WTC11 (cell line): ENCODE measurements at regions not wholly inside any gene's neighbourhood (a gene's known extent, or its start where the extent isn't known, plus 50 kb on each side); places are given as distances from the start of the nearest gene placed in this dataset.

Experiments used
- ATAC-seq: fragments of 200-7000 bp; cut with Tn5 transposase; 2 replicates; pipeline ENCODE4 v1.10.0; 2021; ENCODE audit warnings: mild to moderate bottlenecking, moderate library complexity
- CTCF ChIA-PET: fragments of 300-600 bp; sonication (Branson Sonifier 250); formaldehyde crosslinking; loops from one replicate; lab custom pipeline; 2021; ENCODE audit warnings: antibody characterized with exemption; lab: Charles Lee
- POLR2A ChIA-PET: fragments of 350-600 bp; sonication (Branson Sonifier 250); formaldehyde crosslinking; loops from one replicate; lab custom pipeline; 2021; ENCODE audit warnings: antibody characterized with exemption; lab: Charles Lee
- DNase-seq: peaks from one replicate; pipeline ENCODE4 v3.0.0; 2021; ENCODE audit warnings: low spot score
- H3K27ac Mint-ChIP-seq: 2 replicates; pipeline ENCODE4 v1.8.0; 2021; ENCODE audit warnings: mixed read lengths
- H3K27me3 Mint-ChIP-seq: 2 replicates; pipeline ENCODE4 v1.8.0; 2021; ENCODE audit warnings: low read depth, mild to moderate bottlenecking, moderate library complexity, mixed read lengths
- H3K36me3 Mint-ChIP-seq: 2 replicates; pipeline ENCODE4 v1.8.0; 2021; ENCODE audit warnings: mixed read lengths
- H3K4me1 Mint-ChIP-seq: 2 replicates; pipeline ENCODE4 v1.8.0; 2022; ENCODE audit warnings: mixed read lengths
- H3K4me3 Mint-ChIP-seq: 2 replicates; pipeline ENCODE4 v1.8.0; 2021; ENCODE audit warnings: mild to moderate bottlenecking, moderate library complexity, mixed read lengths
- H3K9me3 Mint-ChIP-seq: 2 replicates; pipeline ENCODE4 v1.8.0; 2021; ENCODE audit warnings: mixed read lengths
- GABPB1 ChIP-seq: sonication (generic); formaldehyde crosslinking; IDR thresholded peaks from 2 replicates; pipeline ENCODE4 v1.8.1; 2023; ENCODE audit warnings: mild to moderate bottlenecking, missing genetic modification reagents
- GTF2I ChIP-seq: fragments of 250-450 bp; sonication (Bioruptor Pico); conservative IDR thresholded peaks from 2 replicates; pipeline ENCODE4 v1.4.0; 2021; ENCODE audit warnings: mild to moderate bottlenecking
- HMGA2 ChIP-seq: fragments of 250-450 bp; sonication (Bioruptor Pico); IDR thresholded peaks from 2 replicates; pipeline ENCODE4 v1.4.0; 2021; ENCODE audit warnings: mild to moderate bottlenecking, moderate library complexity
- JAZF1 ChIP-seq: fragments of 250-450 bp; sonication (Bioruptor Pico); IDR thresholded peaks from 2 replicates; pipeline ENCODE4 v1.9.0; 2021; ENCODE audit warnings: moderate library complexity, mild to moderate bottlenecking, inconsistent platforms
- NFATC4 ChIP-seq: fragments of 250-450 bp; sonication (Bioruptor Pico); IDR thresholded peaks from 2 replicates; pipeline ENCODE4 v1.9.0; 2021; ENCODE audit warnings: mild to moderate bottlenecking
- NR2C2 ChIP-seq: sonication (generic); formaldehyde crosslinking; IDR thresholded peaks from 2 replicates; pipeline ENCODE4 v1.8.0; 2022; ENCODE audit warnings: mild to moderate bottlenecking, missing genetic modification reagents
- SMAD3 ChIP-seq: sonication (generic); formaldehyde crosslinking; IDR thresholded peaks from 2 replicates; pipeline ENCODE4 v1.8.0; 2022; ENCODE audit warnings: missing genetic modification reagents, mild to moderate bottlenecking, borderline replicate concordance
- TCF7 ChIP-seq: sonication (generic); formaldehyde crosslinking; IDR thresholded peaks from 2 replicates; pipeline ENCODE4 v1.8.0; 2022; ENCODE audit warnings: mild to moderate bottlenecking, low read depth, missing genetic modification reagents, moderate library complexity
- ZNF138 ChIP-seq: sonication (generic); formaldehyde crosslinking; conservative IDR thresholded peaks from 2 replicates; pipeline ENCODE4 v1.8.1; 2022; ENCODE audit warnings: mild to moderate bottlenecking, moderate library complexity, missing genetic modification reagents
- ZNF219 ChIP-seq: sonication (generic); formaldehyde crosslinking; IDR thresholded peaks from 2 replicates; pipeline ENCODE4 v1.8.0; 2023; ENCODE audit warnings: missing genetic modification reagents, mild to moderate bottlenecking, borderline replicate concordance
- ZNF263 ChIP-seq: sonication (generic); formaldehyde crosslinking; IDR thresholded peaks from 2 replicates; pipeline ENCODE4 v1.8.1; 2022; ENCODE audit warnings: low read depth, mild to moderate bottlenecking, moderate library complexity, missing genetic modification reagents
- ZNF423 ChIP-seq: fragments of 250-450 bp; sonication (Bioruptor Pico); IDR thresholded peaks from 2 replicates; pipeline ENCODE4 v2.1.2; 2022; ENCODE audit warnings: mild to moderate bottlenecking, moderate library complexity
- TF ChIP-seq, protein P1 (sequence below): sonication (generic); formaldehyde crosslinking; IDR thresholded peaks from 2 replicates; pipeline ENCODE4 v1.8.1; 2022; ENCODE audit warnings: low read depth, mild to moderate bottlenecking, moderate library complexity, missing genetic modification reagents, borderline replicate concordance
- TF ChIP-seq, protein P2 (sequence below): sonication (generic); formaldehyde crosslinking; IDR thresholded peaks from 2 replicates; pipeline ENCODE4 v1.8.1; 2023; ENCODE audit warnings: mild to moderate bottlenecking, missing genetic modification reagents, borderline replicate concordance
- TF ChIP-seq, protein P3 (sequence below): sonication (generic); formaldehyde crosslinking; IDR thresholded peaks from 2 replicates; pipeline ENCODE4 v1.8.1; 2022; ENCODE audit warnings: mild to moderate bottlenecking, missing genetic modification reagents, moderate library complexity, borderline replicate concordance
- TF ChIP-seq, protein P4 (sequence below): sonication (generic); formaldehyde crosslinking; IDR thresholded peaks from 2 replicates; pipeline ENCODE4 v1.8.0; 2022; ENCODE audit warnings: mild to moderate bottlenecking, missing genetic modification reagents
- TF ChIP-seq, protein P5 (sequence below): fragments of 250-450 bp; sonication (Bioruptor Pico); IDR thresholded peaks from 2 replicates; pipeline ENCODE4 v1.9.0; 2021; ENCODE audit warnings: mild to moderate bottlenecking

DNA sequence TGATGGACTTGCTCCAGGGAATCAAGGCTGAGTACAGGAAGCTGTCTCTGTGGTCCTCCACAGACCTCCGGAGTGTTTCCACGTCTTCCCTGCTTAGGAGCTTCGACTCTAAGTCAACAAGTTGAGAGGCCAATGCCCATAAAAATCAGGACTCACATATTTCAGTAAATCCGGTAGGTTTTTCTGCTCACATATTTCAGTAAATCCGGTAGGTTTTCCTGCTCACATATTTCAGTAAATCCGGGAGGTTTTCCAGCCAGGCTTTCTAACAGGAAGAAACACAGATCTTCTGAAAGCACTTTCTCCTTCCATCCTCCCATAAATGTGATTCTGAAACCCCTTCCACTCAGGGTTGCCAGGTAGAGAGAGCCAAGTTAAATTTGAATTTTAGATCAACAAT lies 340.1 kb upstream of the SHH start:
- peaks cover 39% of the 10 kb centered on the region for H3K36me3 Mint-ChIP-seq
- H3K4me3 Mint-ChIP-seq, result no peak overlapping the region
- ChIA-PET CTCF (no interaction called here), POLR2A (no interaction called here)
- H3K27me3 Mint-ChIP-seq, result peaks cover 4% of the 10 kb centered on the region
- TF ChIP-seq, protein P1, sequence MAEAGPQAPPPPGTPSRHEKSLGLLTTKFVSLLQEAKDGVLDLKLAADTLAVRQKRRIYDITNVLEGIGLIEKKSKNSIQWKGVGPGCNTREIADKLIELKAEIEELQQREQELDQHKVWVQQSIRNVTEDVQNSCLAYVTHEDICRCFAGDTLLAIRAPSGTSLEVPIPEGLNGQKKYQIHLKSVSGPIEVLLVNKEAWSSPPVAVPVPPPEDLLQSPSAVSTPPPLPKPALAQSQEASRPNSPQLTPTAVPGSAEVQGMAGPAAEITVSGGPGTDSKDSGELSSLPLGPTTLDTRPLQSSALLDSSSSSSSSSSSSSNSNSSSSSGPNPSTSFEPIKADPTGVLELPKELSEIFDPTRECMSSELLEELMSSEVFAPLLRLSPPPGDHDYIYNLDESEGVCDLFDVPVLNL (CRISPR knock-in tag), result no peak
- no peak for TF ChIP-seq JAZF1
- TF ChIP-seq HMGA2, result no peak
- no peak for TF ChIP-seq GABPB1 (CRISPR knock-in tag)
- TF ChIP-seq, protein P2, sequence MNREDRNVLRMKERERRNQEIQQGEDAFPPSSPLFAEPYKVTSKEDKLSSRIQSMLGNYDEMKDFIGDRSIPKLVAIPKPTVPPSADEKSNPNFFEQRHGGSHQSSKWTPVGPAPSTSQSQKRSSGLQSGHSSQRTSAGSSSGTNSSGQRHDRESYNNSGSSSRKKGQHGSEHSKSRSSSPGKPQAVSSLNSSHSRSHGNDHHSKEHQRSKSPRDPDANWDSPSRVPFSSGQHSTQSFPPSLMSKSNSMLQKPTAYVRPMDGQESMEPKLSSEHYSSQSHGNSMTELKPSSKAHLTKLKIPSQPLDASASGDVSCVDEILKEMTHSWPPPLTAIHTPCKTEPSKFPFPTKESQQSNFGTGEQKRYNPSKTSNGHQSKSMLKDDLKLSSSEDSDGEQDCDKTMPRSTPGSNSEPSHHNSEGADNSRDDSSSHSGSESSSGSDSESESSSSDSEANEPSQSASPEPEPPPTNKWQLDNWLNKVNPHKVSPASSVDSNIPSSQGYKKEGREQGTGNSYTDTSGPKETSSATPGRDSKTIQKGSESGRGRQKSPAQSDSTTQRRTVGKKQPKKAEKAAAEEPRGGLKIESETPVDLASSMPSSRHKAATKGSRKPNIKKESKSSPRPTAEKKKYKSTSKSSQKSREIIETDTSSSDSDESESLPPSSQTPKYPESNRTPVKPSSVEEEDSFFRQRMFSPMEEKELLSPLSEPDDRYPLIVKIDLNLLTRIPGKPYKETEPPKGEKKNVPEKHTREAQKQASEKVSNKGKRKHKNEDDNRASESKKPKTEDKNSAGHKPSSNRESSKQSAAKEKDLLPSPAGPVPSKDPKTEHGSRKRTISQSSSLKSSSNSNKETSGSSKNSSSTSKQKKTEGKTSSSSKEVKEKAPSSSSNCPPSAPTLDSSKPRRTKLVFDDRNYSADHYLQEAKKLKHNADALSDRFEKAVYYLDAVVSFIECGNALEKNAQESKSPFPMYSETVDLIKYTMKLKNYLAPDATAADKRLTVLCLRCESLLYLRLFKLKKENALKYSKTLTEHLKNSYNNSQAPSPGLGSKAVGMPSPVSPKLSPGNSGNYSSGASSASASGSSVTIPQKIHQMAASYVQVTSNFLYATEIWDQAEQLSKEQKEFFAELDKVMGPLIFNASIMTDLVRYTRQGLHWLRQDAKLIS (CRISPR knock-in tag), result no peak
- TF ChIP-seq, protein P3, sequence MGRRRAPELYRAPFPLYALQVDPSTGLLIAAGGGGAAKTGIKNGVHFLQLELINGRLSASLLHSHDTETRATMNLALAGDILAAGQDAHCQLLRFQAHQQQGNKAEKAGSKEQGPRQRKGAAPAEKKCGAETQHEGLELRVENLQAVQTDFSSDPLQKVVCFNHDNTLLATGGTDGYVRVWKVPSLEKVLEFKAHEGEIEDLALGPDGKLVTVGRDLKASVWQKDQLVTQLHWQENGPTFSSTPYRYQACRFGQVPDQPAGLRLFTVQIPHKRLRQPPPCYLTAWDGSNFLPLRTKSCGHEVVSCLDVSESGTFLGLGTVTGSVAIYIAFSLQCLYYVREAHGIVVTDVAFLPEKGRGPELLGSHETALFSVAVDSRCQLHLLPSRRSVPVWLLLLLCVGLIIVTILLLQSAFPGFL (CRISPR knock-in tag), result no peak
- no peak for TF ChIP-seq ZNF423 (CRISPR knock-in tag)
- TF ChIP-seq TCF7, result no peak
- TF ChIP-seq, protein P4, sequence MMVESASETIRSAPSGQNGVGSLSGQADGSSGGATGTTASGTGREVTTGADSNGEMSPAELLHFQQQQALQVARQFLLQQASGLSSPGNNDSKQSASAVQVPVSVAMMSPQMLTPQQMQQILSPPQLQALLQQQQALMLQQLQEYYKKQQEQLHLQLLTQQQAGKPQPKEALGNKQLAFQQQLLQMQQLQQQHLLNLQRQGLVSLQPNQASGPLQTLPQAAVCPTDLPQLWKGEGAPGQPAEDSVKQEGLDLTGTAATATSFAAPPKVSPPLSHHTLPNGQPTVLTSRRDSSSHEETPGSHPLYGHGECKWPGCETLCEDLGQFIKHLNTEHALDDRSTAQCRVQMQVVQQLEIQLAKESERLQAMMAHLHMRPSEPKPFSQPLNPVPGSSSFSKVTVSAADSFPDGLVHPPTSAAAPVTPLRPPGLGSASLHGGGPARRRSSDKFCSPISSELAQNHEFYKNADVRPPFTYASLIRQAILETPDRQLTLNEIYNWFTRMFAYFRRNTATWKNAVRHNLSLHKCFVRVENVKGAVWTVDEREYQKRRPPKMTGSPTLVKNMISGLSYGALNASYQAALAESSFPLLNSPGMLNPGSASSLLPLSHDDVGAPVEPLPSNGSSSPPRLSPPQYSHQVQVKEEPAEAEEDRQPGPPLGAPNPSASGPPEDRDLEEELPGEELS (CRISPR knock-in tag), result no peak
- TF ChIP-seq NFATC4 (CRISPR knock-in tag), result no peak
- TF ChIP-seq ZNF219 (CRISPR knock-in tag), result no peak
- no peak for TF ChIP-seq ZNF263 (CRISPR knock-in tag)
- ATAC-seq (no peak), DNase-seq (no peak)
- no peak overlapping the region for H3K27ac Mint-ChIP-seq
- peaks cover 11% of the 10 kb centered on the region for H3K4me1 Mint-ChIP-seq
- H3K9me3 Mint-ChIP-seq, result peaks cover 55% of the 10 kb centered on the region

DNA sequence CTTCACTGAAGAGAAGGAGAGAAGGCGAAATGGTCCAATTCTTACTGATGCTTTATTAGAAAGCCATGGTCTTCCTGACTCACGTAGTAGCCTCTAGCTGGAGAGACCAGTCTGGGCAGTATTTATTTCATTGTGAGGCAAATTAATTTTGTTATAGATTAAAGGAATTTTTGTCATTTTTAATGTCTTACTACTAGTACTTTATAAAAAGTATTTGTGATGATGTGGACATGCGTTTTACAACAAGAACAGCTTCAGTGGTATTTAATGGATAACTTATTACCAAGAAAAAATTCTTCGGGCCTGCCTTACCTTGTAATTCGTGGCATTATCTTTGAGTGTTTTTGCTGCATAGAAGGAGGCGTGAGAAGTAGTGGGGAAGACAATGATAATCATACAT lies 339.4 kb upstream of the SHH start:
- H3K4me1 Mint-ChIP-seq, result peaks cover 11% of the 10 kb centered on the region
- POLR2A ChIA-PET, result no interaction called here
- TF ChIP-seq GTF2I (CRISPR knock-in tag) (no peak), SMAD3 (no peak), ZNF138 (CRISPR knock-in tag) (no peak), NR2C2 (CRISPR knock-in tag) (no peak), TCF7 (no peak)
- TF ChIP-seq, protein P1 (CRISPR knock-in tag), result no peak
- TF ChIP-seq, protein P5, sequence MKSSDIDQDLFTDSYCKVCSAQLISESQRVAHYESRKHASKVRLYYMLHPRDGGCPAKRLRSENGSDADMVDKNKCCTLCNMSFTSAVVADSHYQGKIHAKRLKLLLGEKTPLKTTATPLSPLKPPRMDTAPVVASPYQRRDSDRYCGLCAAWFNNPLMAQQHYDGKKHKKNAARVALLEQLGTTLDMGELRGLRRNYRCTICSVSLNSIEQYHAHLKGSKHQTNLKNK (CRISPR knock-in tag), result no peak
- peaks cover 4% of the 10 kb centered on the region; the same call in 1 of the 2 replicates for H3K27me3 Mint-ChIP-seq
- no peak for ATAC-seq
- CTCF ChIA-PET, result interaction anchor here (0.5 kb wide), 1 partner anchor 822 kb away, joined by 3 read pairs; no protein-coding TSS in a partner anchor
- H3K27ac Mint-ChIP-seq, result no peak overlapping the region
- peaks cover 36% of the 10 kb centered on the region for H3K36me3 Mint-ChIP-seq
- H3K4me3 Mint-ChIP-seq, result no peak overlapping the region
- H3K9me3 Mint-ChIP-seq, result peaks cover 54% of the 10 kb centered on the region
- DNase-seq, result no peak
